NCI-H1417 treated with DMSO at 0.1 percent for 48 hours (cell line): ENCODE measurements at regions not wholly inside any gene's neighbourhood (a gene's known extent, or its start where the extent isn't known, plus 50 kb on each side); places are given as distances from the start of the nearest gene placed in this dataset.
"Not testable (repeated sequence)": the region's sequence is repeated elsewhere in the genome, so short reads cannot be mapped to it uniquely, and the experiment has no call there.

Experiments
- DNase-seq: peaks from one replicate; lab custom pipeline; 2025; lab: John Stamatoyannopoulos, UW

DNA sequence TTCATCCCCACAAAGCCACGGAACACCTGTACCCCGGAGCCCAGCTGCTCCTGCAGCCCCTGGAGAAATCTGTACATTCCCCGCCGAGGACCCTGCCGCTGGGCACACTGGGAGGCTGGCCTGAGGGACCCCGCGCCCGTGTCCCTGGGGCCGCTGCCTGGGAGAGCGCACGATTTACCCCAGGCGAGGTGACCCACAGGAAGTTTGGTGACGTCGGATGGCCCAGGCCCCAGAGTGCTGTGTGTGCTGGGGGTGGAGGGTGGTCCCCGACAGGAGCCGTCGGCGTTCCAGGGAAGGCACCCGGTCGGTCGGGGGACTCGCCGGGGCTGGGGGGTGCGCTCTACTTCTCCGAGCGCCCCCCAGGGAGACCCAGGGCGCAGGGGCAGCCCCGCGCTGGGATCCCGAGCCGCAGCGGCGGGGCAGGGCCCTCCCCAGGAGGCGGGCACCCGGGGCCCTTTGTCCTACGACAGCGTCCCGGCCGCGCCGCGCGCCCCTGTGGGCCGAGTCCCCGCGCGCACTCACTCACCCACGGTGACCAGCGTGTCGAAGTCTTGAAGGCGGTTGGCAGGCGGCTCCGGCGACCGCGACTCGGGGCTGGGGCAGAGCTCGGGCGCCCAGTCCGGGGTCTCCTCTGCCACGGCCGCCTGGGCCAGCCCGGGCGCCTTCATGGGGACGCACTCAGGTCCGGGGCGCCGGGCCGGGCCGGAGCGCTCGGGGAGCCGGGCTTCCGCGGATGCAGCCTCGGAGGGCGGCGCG is 206.4 kb upstream of the PRKX start:
- not testable (repeated sequence) for DNase-seq

DNA sequence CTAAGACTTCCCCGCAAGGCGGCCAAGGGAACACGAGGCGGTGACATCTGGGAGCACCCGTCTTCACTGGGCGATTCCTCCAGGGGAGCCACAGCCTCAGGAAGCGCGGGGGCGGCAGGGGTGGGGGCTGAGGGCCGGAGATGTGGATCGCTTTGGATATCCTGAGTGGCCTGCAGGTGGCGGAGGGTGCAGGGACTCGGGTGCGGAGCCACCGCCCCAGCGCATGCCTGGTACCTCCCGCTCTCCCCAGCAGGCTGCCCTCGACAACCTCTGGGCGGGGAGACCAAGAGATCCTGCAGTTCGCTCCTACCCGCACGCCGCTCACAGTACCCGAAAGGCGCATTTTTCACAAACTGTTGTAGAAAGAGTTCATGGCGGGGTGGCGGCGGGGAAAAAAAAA is 201.4 kb upstream of the PRKX start:
- DNase-seq, result not testable (repeated sequence)

- not testable (repeated sequence) for DNase-seq
Measured at GRCh38 chrX:3914059-3914458, 200.6 kb upstream of the PRKX start.

DNA sequence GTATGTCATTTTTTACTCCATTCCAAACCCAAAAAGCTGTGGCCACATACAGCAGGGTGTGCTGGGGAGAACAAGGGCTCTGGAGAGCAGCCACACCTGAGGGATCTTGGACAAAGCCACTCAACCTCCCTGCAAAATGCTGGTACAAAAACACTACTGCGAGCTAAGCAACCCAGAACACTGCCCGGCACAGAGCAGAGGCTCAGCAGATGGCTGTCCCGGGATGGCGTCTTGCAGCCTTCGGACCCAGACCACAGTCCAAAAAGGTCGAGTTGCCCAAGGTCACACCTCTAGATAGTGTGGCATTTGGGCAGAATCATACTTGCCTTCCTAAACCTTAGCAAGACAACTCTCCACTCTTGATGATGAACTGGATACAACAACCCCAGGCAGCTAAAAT is 197.6 kb upstream of the PRKX start:
- not testable (repeated sequence) for DNase-seq

DNA sequence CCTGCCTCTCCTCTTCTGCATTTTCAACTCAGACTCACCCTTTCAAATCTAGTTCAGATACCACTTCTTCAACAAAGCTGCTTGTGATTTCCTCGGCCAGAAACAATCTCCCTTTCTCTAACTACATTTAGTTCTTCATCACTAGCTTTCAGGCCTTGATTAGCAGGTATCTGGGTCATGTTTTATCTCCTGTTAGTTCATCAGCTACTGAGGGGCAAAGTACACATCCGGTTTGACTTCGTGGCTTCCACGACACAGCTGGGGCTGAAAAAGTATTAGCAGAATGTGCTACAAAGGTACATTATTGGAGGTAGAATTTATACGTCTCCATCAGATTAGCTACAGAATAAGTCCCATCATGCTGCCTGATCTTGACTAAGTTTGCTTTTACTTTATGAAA is 197.2 kb upstream of the PRKX start:
- DNase-seq, result not testable (repeated sequence)

GRCh38 chrX:3905522-3906258 is 192.2 kb upstream of the PRKX start:
- not testable (repeated sequence) for DNase-seq

DNA sequence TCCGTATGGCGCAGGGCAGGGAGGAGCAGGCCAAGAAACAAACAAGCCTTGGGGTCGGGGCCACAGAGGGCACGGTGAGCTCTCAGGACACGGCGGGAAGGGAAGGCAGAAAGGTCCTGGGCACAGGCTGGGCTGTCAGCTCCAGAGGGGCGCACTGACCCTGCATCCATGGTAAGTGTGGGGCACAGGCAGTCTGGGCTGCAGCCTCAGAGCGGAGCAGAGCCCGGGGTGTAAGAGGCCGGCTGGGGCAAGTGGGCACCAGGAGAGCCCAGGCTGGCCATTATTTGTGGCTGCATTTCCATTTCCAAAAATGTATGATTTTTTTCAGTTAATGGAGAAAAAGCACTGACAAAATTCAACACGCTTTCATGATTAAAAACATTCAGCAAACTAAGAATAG is 188.8 kb upstream of the PRKX start:
- DNase-seq, result not testable (repeated sequence)

DNA sequence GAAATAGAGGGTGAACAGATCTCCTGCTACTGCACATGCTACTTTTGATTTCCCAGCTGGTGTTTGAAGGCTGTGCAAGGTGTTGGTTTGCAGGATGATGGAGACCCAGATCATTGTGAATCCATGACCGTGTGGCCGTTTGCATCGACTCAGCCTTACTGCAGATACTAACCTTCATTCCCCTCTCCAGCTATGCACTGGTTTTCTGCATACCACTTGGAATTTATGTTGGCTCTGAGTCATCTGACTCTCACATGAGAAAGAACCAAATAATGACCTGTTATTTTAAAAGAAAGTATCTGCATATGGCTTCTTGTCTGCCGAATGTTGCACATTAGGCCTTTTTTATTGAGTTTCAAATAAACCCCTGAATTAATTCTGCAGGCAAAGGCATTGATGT is 183.3 kb upstream of the PRKX start:
- not testable (repeated sequence) for DNase-seq

GRCh38 chrX:3882553-3882920 is 169.1 kb upstream of the PRKX start:
- not testable (repeated sequence) for DNase-seq

GRCh38 chrX:3881898-3882552 is 168.6 kb upstream of the PRKX start:
- DNase-seq, result not testable (repeated sequence)

DNA sequence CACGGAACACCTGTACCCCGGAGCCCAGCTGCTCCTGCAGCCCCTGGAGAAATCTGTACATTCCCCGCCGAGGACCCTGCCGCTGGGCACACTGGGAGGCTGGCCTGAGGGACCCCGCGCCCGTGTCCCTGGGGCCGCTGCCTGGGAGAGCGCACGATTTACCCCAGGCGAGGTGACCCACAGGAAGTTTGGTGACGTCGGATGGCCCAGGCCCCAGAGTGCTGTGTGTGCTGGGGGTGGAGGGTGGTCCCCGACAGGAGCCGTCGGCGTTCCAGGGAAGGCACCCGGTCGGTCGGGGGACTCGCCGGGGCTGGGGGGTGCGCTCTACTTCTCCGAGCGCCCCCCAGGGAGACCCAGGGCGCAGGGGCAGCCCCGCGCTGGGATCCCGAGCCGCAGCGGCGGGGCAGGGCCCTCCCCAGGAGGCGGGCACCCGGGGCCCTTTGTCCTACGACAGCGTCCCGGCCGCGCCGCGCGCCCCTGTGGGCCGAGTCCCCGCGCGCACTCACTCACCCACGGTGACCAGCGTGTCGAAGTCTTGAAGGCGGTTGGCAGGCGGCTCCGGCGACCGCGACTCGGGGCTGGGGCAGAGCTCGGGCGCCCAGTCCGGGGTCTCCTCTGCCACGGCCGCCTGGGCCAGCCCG is 167.9 kb upstream of the PRKX start:
- not testable (repeated sequence) for DNase-seq

DNA sequence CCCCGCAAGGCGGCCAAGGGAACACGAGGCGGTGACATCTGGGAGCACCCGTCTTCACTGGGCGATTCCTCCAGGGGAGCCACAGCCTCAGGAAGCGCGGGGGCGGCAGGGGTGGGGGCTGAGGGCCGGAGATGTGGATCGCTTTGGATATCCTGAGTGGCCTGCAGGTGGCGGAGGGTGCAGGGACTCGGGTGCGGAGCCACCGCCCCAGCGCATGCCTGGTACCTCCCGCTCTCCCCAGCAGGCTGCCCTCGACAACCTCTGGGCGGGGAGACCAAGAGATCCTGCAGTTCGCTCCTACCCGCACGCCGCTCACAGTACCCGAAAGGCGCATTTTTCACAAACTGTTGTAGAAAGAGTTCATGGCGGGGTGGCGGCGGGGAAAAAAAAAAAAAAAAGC is 162.9 kb upstream of the PRKX start:
- not testable (repeated sequence) for DNase-seq

- DNase-seq, result not testable (repeated sequence)
Measured at GRCh38 chrX:3875638-3876037, 162.2 kb upstream of the PRKX start.

GRCh38 chrX:3872226-3872879 is 158.9 kb upstream of the PRKX start:
- DNase-seq, result not testable (repeated sequence)

DNA sequence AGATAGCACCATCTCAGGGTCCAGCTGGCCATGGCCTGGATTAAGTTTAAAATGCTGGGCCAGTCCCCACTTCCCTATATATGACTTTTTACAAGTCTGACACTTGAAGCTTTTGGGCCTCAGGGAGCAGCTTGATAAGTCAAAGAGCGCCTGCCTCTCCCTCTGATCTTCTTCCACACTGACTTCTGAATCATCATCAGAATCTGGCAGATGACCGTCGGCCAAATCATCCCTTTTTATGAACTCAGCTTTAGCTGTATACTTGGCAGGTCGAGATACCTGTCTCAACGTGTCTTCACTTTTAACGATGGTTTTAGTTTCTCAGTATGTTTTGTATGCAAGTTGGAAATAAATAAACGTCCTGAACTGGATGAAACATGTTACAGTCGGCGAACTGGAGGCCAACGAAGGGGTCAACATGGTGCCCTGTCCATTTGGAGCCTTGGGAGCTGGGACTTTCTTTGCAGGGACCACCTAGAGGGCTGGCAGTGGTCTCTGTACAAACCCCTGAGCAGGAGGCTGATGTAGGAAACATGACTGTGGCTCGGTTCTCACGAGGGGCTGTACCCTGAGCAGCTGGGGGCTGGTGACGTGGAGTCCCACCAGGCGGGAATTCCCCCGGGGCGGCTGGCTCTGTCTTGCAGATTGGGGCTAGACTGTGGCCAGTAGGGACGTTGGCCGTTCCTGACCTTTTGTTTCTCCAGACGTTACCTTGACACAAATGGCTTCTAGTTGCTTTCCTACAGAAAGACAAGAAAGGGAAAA is 153.8 kb upstream of the PRKX start:
- not testable (repeated sequence) for DNase-seq

DNA sequence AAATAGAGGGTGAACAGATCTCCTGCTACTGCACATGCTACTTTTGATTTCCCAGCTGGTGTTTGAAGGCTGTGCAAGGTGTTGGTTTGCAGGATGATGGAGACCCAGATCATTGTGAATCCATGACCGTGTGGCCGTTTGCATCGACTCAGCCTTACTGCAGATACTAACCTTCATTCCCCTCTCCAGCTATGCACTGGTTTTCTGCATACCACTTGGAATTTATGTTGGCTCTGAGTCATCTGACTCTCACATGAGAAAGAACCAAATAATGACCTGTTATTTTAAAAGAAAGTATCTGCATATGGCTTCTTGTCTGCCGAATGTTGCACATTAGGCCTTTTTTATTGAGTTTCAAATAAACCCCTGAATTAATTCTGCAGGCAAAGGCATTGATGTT is 144.9 kb upstream of the PRKX start:
- not testable (repeated sequence) for DNase-seq

GRCh38 chrX:3843522-3844145 is 130.2 kb upstream of the PRKX start:
- DNase-seq, result not testable (repeated sequence)

- not testable (repeated sequence) for DNase-seq
Measured at GRCh38 chrX:3842822-3843521, 129.5 kb upstream of the PRKX start.

DNA sequence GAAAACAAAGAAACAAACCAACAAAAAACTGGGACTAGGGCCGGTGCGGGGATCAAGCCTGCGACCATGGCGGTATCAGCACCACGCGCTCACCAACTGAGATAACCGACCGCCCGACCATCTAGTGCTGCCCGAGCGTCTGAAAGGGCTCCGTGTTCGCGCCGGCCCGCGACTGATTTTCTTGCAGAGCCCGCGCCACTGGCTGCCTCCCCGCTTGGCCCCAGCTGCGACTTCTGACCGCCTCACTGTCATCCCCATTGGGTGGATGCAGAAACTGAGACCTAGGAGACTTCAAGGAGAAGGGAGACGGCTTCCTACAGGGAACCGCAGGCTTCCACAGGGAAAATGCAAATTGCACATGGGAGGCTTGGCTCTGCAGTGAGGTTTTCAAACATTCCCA is 125.3 kb upstream of the PRKX start:
- not testable (repeated sequence) for DNase-seq
